Neuronal stem cell (in vitro differentiated cells): ENCODE measurements at regions not wholly inside any gene's neighbourhood (a gene's known extent, or its start where the extent isn't known, plus 50 kb on each side); places are given as distances from the start of the nearest gene placed in this dataset.

Experiments
- DNase-seq: peaks from one replicate; pipeline ENCODE4 v3.0.0-alpha.2; 2013; ENCODE audit warnings: low spot score
- H2AFZ ChIP-seq: one replicate; pipeline ENCODE4 v1.6.1; 2013; ENCODE audit warnings: mild to moderate bottlenecking, low read length, inconsistent platforms
- H2AK5ac ChIP-seq: 2 replicates; pipeline ENCODE4 v1.6.1; 2013; ENCODE audit warnings: low read depth, mild to moderate bottlenecking, inconsistent platforms, low read length, moderate library complexity, mixed read lengths
- H2BK120ac ChIP-seq: 2 replicates; pipeline ENCODE4 v1.6.1; 2013; ENCODE audit warnings: low read depth, mild to moderate bottlenecking, inconsistent platforms, low read length, moderate library complexity, mixed read lengths
- H2BK12ac ChIP-seq: one replicate; pipeline ENCODE4 v1.6.1; 2013; ENCODE audit warnings: low read length, inconsistent platforms
- H2BK15ac ChIP-seq: 2 replicates; pipeline ENCODE4 v1.6.1; 2013; ENCODE audit warnings: mild to moderate bottlenecking, low read length, inconsistent platforms, mixed read lengths
- H2BK5ac ChIP-seq: one replicate; pipeline ENCODE4 v1.6.1; 2013; ENCODE audit warnings: inconsistent platforms, mild to moderate bottlenecking, low read length, moderate library complexity
- H3K14ac ChIP-seq: one replicate; pipeline ENCODE4 v1.6.1; 2013; ENCODE audit warnings: low read length, inconsistent platforms
- H3K18ac ChIP-seq: 2 replicates; pipeline ENCODE4 v1.6.1; 2013; ENCODE audit warnings: low read length, inconsistent platforms
- H3K23ac ChIP-seq: 2 replicates; pipeline ENCODE4 v1.6.1; 2013; ENCODE audit warnings: low read depth, mild to moderate bottlenecking, mixed read lengths, low read length, inconsistent platforms; ENCODE audit not compliant: poor library complexity
- H3K27ac ChIP-seq: replicated peaks from 3 replicates; pipeline ENCODE4 v1.5.1; 2013; ENCODE audit warnings: low read length, inconsistent platforms
- H3K27me3 ChIP-seq, 3 experiments: 2 replicates each; pipeline ENCODE4 v1.6.1; 2013; ENCODE audit warnings: low read length in 3 of 3, mild to moderate bottlenecking in 2 of 3, inconsistent platforms in 1 of 3, low read depth in 1 of 3, mixed read lengths in 1 of 3, moderate library complexity in 1 of 3; ENCODE audit not compliant: control insufficient read depth in 3 of 3, insufficient read depth in 3 of 3
- H3K36me3 ChIP-seq, 2 donors: replicated peaks in 1 of 2; 2 replicates each; pipeline ENCODE4 v1.6.1; 2013; ENCODE audit warnings: low read length in 2 of 2; ENCODE audit not compliant: control insufficient read depth in 2 of 2, insufficient read depth in 2 of 2
- H3K4ac ChIP-seq: 2 replicates; pipeline ENCODE4 v1.6.1; 2013; ENCODE audit warnings: inconsistent platforms, mild to moderate bottlenecking, low read length, moderate library complexity
- H3K4me1 ChIP-seq, 2 donors: 1 replicate in 1 of 2; 2 replicates in 1 of 2; pipeline ENCODE4 v1.6.1; 2013; ENCODE audit warnings: low read length in 2 of 2, low read depth in 1 of 2; ENCODE audit not compliant: control insufficient read depth in 2 of 2, insufficient read depth in 1 of 2
- H3K4me2 ChIP-seq: one replicate; pipeline ENCODE4 v1.6.1; 2013; ENCODE audit warnings: mild to moderate bottlenecking, low read length, inconsistent platforms; ENCODE audit not compliant: insufficient read depth, poor library complexity, severe bottlenecking
- H3K4me3 ChIP-seq, 2 donors: 2 replicates each; pipeline ENCODE4 v1.5.1; 2013; ENCODE audit warnings: low read length in 2 of 2, mild to moderate bottlenecking in 2 of 2, inconsistent platforms in 1 of 2, moderate library complexity in 1 of 2
- H3K79me1 ChIP-seq: one replicate; pipeline ENCODE4 v1.6.1; 2013; ENCODE audit warnings: low read depth, mild to moderate bottlenecking, inconsistent platforms, low read length, moderate library complexity
- H3K9ac ChIP-seq: one replicate; pipeline ENCODE4 v1.6.1; 2013; ENCODE audit warnings: mild to moderate bottlenecking, low read depth, low read length, inconsistent platforms; ENCODE audit not compliant: poor library complexity
- H3K9me3 ChIP-seq, 2 donors: replicated peaks in 1 of 2; 2 replicates each; pipeline versions ENCODE3 to v1.6.1; 2013; ENCODE audit warnings: low read length in 2 of 2, mild to moderate bottlenecking in 2 of 2, inconsistent platforms in 1 of 2, low read depth in 1 of 2, mixed read lengths in 1 of 2, moderate library complexity in 1 of 2; ENCODE audit not compliant: control insufficient read depth in 2 of 2, insufficient read depth in 1 of 2
- H4K8ac ChIP-seq: one replicate; pipeline ENCODE4 v1.6.1; 2013; ENCODE audit warnings: low read depth, mild to moderate bottlenecking, inconsistent platforms, low read length, moderate library complexity
- H4K91ac ChIP-seq: one replicate; pipeline ENCODE4 v1.6.1; 2013; ENCODE audit warnings: low read length, low read depth, mild to moderate bottlenecking, inconsistent platforms; ENCODE audit not compliant: poor library complexity
- WGBS, 2 donors: extraction: QIAGEN DNeasy Blood & Tissue Kit; methylation state at CpG; one replicate each; pipeline ENCODE4 v1.1.7; 2013; ENCODE audit warnings: missing lambda C conversion rate in 2 of 2, mixed read lengths in 1 of 2; ENCODE audit not compliant: insufficient read length in 2 of 2, insufficient replicate concordance in 1 of 2; ENCODE audit errors: extremely low coverage in 2 of 2; 5-methylcytosine and 5-hydroxymethylcytosine counted together

GRCh38 chr13:42373048-42373812 lies 101.3 kb downstream of the AKAP11 start:
- Histone ChIP-seq H3K79me1 (no peaks in the 10 kb centered on the region), H3K4me3 (no peak overlapping the region), H2AK5ac (no peak overlapping the region), H4K8ac (no peak overlapping the region), H4K91ac (no peak overlapping the region), H2AFZ (no peak overlapping the region), H3K18ac (no peak overlapping the region), H2BK5ac (no peak overlapping the region), H3K4me2 (no peak overlapping the region), H3K23ac (no peak overlapping the region), H3K27me3 (no peaks in the 10 kb centered on the region), H3K27ac (no peak overlapping the region), H3K4me1 (no peaks in the 10 kb centered on the region), H3K9me3 (no peaks in the 10 kb centered on the region), H3K36me3 (no peaks in the 10 kb centered on the region), H3K4ac (no peak overlapping the region), H2BK12ac (no peak overlapping the region), H3K9ac (no peak overlapping the region), H3K14ac (no peak overlapping the region), H2BK15ac (no peak overlapping the region), H2BK120ac (no peak overlapping the region)
- no CpG with 5 or more reads among the region's 7 CpGs for WGBS, 2 donors
- DNase-seq, result no peak

- Histone ChIP-seq H2BK15ac (no peak overlapping the region), H3K9ac (no peak overlapping the region), H3K23ac (no peak overlapping the region), H3K36me3 (no peaks in the 10 kb centered on the region), H3K79me1 (no peaks in the 10 kb centered on the region), H2BK5ac (no peak overlapping the region), H3K4ac (no peak overlapping the region), H3K9me3 (no peaks in the 10 kb centered on the region), H3K4me2 (no peak overlapping the region), H3K14ac (no peak overlapping the region), H3K4me3 (no peak overlapping the region), H3K27me3 (no peaks in the 10 kb centered on the region), H3K4me1 (no peaks in the 10 kb centered on the region), H3K18ac (no peak overlapping the region), H4K8ac (no peak overlapping the region), H2AFZ (no peak overlapping the region), H4K91ac (no peak overlapping the region), H2BK120ac (no peak overlapping the region), H3K27ac (no peak overlapping the region), H2BK12ac (no peak overlapping the region), H2AK5ac (no peak overlapping the region)
- no peak for DNase-seq
Observed at GRCh38 chr13:42375663-42376062, 103.7 kb downstream of the AKAP11 start.

- Histone ChIP-seq H2AK5ac (no peak overlapping the region), H3K23ac (no peak overlapping the region), H3K27ac (no peak overlapping the region), H2BK5ac (no peak overlapping the region), H4K8ac (no peak overlapping the region), H3K9me3 (peaks cover 0 to 3% of the 10 kb centered on the region in 2 donors), H3K4me1 (no peaks in the 10 kb centered on the region), H3K4ac (no peak overlapping the region), H3K27me3 (no peaks in the 10 kb centered on the region), H3K36me3 (no peaks in the 10 kb centered on the region), H3K14ac (no peak overlapping the region), H2AFZ (no peak overlapping the region), H2BK120ac (no peak overlapping the region), H2BK12ac (no peak overlapping the region), H4K91ac (no peak overlapping the region), H3K4me2 (no peak overlapping the region), H3K79me1 (no peaks in the 10 kb centered on the region), H3K9ac (no peak overlapping the region), H3K4me3 (no peak overlapping the region), H3K18ac (no peak overlapping the region), H2BK15ac (no peak overlapping the region)
- WGBS, 2 donors, result no CpG with 5 or more reads among the region's 4 CpGs
- no peak for DNase-seq
Observed at GRCh38 chr13:42377640-42378382, 105.9 kb downstream of the AKAP11 start.

GRCh38 chr13:42378383-42378780 lies 106.4 kb downstream of the AKAP11 start:
- Histone ChIP-seq H2AFZ (no peak overlapping the region), H3K4me3 (no peak overlapping the region), H3K79me1 (no peaks in the 10 kb centered on the region), H2AK5ac (no peak overlapping the region), H2BK5ac (no peak overlapping the region), H3K27me3 (no peaks in the 10 kb centered on the region), H3K9ac (no peak overlapping the region), H3K9me3 (peaks cover 0 to 3% of the 10 kb centered on the region in 2 donors), H4K8ac (no peak overlapping the region), H4K91ac (no peak overlapping the region), H2BK120ac (no peak overlapping the region), H3K14ac (no peak overlapping the region), H2BK12ac (no peak overlapping the region), H3K4me1 (no peaks in the 10 kb centered on the region), H3K18ac (no peak overlapping the region), H3K4me2 (no peak overlapping the region), H3K23ac (no peak overlapping the region), H3K4ac (no peak overlapping the region), H2BK15ac (no peak overlapping the region), H3K36me3 (no peaks in the 10 kb centered on the region), H3K27ac (no peak overlapping the region)
- WGBS, 2 donors, result no CpG with 5 or more reads among the region's 3 CpGs
- no peak for DNase-seq
